Natural killer cell (primary cell): ENCODE measurements at regions not wholly inside any gene's neighbourhood (a gene's known extent, or its start where the extent isn't known, plus 50 kb on each side); places are given as distances from the start of the nearest gene placed in this dataset.

ENCODE experiments used
- ATAC-seq, 3 donors: fragments of 150-1000 bp in 2 of 3; fragments of 200-7000 bp in 1 of 3; cut with Tn5 transposase; 1 replicate in 1 of 3; 2 replicates in 2 of 3; pipeline ENCODE4 v1.10.0; 2021; ENCODE audit warnings: mild to moderate bottlenecking in 2 of 3, moderate library complexity in 2 of 3
- DNase-seq, 2 donors: peaks; one replicate each; pipeline versions ENCODE4 v3.0.0 to v3.0.0-alpha.2; 2013 to 2021; ENCODE audit warnings: mixed read lengths in 1 of 2
- H3K27ac ChIP-seq: one replicate; pipeline ENCODE4 v1.5.1; 2013; ENCODE audit warnings: mild to moderate bottlenecking, low read length
- H3K27me3 ChIP-seq: one replicate; pipeline ENCODE4 v1.6.1; 2013; ENCODE audit warnings: low read length; ENCODE audit not compliant: control insufficient read depth, insufficient read depth
- H3K36me3 ChIP-seq: one replicate; pipeline ENCODE4 v1.6.1; 2013; ENCODE audit warnings: low read length; ENCODE audit not compliant: control insufficient read depth, insufficient read depth
- H3K4me1 ChIP-seq: one replicate; pipeline ENCODE4 v1.6.1; 2013; ENCODE audit warnings: low read length; ENCODE audit not compliant: control insufficient read depth, insufficient read depth
- H3K4me3 ChIP-seq: one replicate; pipeline ENCODE4 v1.5.1; 2013; ENCODE audit warnings: low read length
- H3K9me3 ChIP-seq: one replicate; pipeline ENCODE4 v1.6.1; 2013; ENCODE audit warnings: low read length; ENCODE audit not compliant: control insufficient read depth, insufficient read depth
- H3K27ac Mint-ChIP-seq, 2 donors: one replicate each; pipeline ENCODE4 v1.8.0; 2022; ENCODE audit warnings: mild to moderate bottlenecking in 2 of 2, mixed read lengths in 2 of 2, moderate library complexity in 1 of 2
- H3K27me3 Mint-ChIP-seq, 2 donors: one replicate each; pipeline ENCODE4 v1.8.0; 2022; ENCODE audit warnings: low read depth in 2 of 2, mixed read lengths in 2 of 2
- H3K36me3 Mint-ChIP-seq: one replicate; pipeline ENCODE4 v1.8.0; 2022; ENCODE audit warnings: mixed read lengths
- H3K4me1 Mint-ChIP-seq, 2 donors: one replicate each; pipeline ENCODE4 v1.8.0; 2022; ENCODE audit warnings: mixed read lengths in 2 of 2
- H3K4me3 Mint-ChIP-seq: one replicate; pipeline ENCODE4 v1.8.0; 2022; ENCODE audit warnings: mild to moderate bottlenecking, moderate library complexity, mixed read lengths
- H3K9me3 Mint-ChIP-seq, 2 donors: one replicate each; pipeline ENCODE4 v1.8.0; 2022; ENCODE audit warnings: mixed read lengths in 2 of 2
- CTCF ChIP-seq: fragments of 200-600 bp; IDR thresholded peaks from one replicate; pipeline ENCODE4 v1.8.0; 2022; ENCODE audit warnings: antibody characterized with exemption
- WGBS: methylation state at CpG from one replicate; pipeline ENCODE4 v1.1.7; 2013; ENCODE audit warnings: missing lambda C conversion rate; ENCODE audit not compliant: insufficient coverage; 5-methylcytosine and 5-hydroxymethylcytosine counted together
- intact Hi-C: fragments of 100-400 bp; cut with micrococcal nuclease; formaldehyde crosslinking; loops from one replicate; pipeline ENCODE4 v1.14.2; 2022

- 93% methylated on average over 3 of the region's 3 CpGs for WGBS
- DNase-seq (no peak), ATAC-seq (no peak)
- Mint-ChIP-seq H3K9me3 (peaks cover 0 to 3% of the 10 kb centered on the region in 2 donors), H3K4me1 (no peaks in the 10 kb centered on the region), H3K27ac (no peak overlapping the region), H3K4me3 (no peak overlapping the region), H3K27me3 (peaks cover 13 to 25% of the 10 kb centered on the region in 2 donors), H3K36me3 (no peaks in the 10 kb centered on the region)
- Histone ChIP-seq H3K9me3 (no peaks in the 10 kb centered on the region), H3K4me1 (no peaks in the 10 kb centered on the region), H3K4me3 (no peak overlapping the region), H3K36me3 (no peaks in the 10 kb centered on the region), H3K27ac (no peak overlapping the region), H3K27me3 (peaks cover 2% of the 10 kb centered on the region)
- intact Hi-C loops: no loop called here
- no peak for TF ChIP-seq CTCF
Observed at GRCh38 chr13:109510013-109510412, 276.4 kb downstream of the IRS2 start.

- 88% methylated on average over 4 of the region's 4 CpGs for WGBS
- Mint-ChIP-seq H3K9me3 (peaks cover 0 to 3% of the 10 kb centered on the region in 2 donors), H3K27ac (no peak overlapping the region), H3K36me3 (no peaks in the 10 kb centered on the region), H3K27me3 (peaks cover 16 to 29% of the 10 kb centered on the region in 2 donors), H3K4me1 (no peaks in the 10 kb centered on the region), H3K4me3 (no peak overlapping the region)
- Histone ChIP-seq H3K4me3 (no peak overlapping the region), H3K4me1 (no peaks in the 10 kb centered on the region), H3K9me3 (no peaks in the 10 kb centered on the region), H3K27ac (no peak overlapping the region), H3K27me3 (peaks cover 2% of the 10 kb centered on the region), H3K36me3 (no peaks in the 10 kb centered on the region)
- ATAC-seq (no peak), DNase-seq (no peak)
- intact Hi-C loops: no loop called here
- no peak for TF ChIP-seq CTCF
Observed at GRCh38 chr13:109509154-109509900, 277.1 kb downstream of the IRS2 start.

GRCh38 chr13:109500146-109500773 is 286.1 kb downstream of the IRS2 start:
- Histone ChIP-seq H3K4me3 (no peak overlapping the region), H3K27ac (no peak overlapping the region), H3K4me1 (no peaks in the 10 kb centered on the region), H3K9me3 (no peaks in the 10 kb centered on the region), H3K36me3 (no peaks in the 10 kb centered on the region), H3K27me3 (peaks cover 2% of the 10 kb centered on the region)
- no peaks in the 10 kb centered on the region for H3K4me1 Mint-ChIP-seq
- no peak overlapping the region for H3K4me3 Mint-ChIP-seq
- no peak for DNase-seq
- no peak for ATAC-seq
- H3K27me3 Mint-ChIP-seq: peaks cover 8 to 47% of the 10 kb centered on the region in 2 donors
- no peak for TF ChIP-seq CTCF
- H3K9me3 Mint-ChIP-seq: no peaks in the 10 kb centered on the region
- WGBS: 52% methylated on average over 3 of the region's 6 CpGs
- H3K36me3 Mint-ChIP-seq: no peaks in the 10 kb centered on the region
- no peak overlapping the region for H3K27ac Mint-ChIP-seq
- intact Hi-C loops: no loop called here
